ENCODE measurements at regions not wholly inside any gene's neighbourhood (a gene's known extent, or its start where the extent isn't known, plus 50 kb on each side); places are given as distances from the start of the nearest gene placed in this dataset.

- DNase-seq: no peak
Measured at GRCh38 chr2:128380961-128381938, 62.6 kb upstream of the HS6ST1 start.

- no peak for DNase-seq
Measured at GRCh38 chr2:128384446-128384845, 65.8 kb upstream of the HS6ST1 start.

GRCh38 chr2:128384956-128385355 lies 66.3 kb upstream of the HS6ST1 start:
- no peak for DNase-seq

- DNase-seq: no peak
Measured at GRCh38 chr2:128385365-128385764, 66.7 kb upstream of the HS6ST1 start.

- no peak for DNase-seq
Measured at GRCh38 chr2:128386066-128386465, 67.4 kb upstream of the HS6ST1 start.

GRCh38 chr2:128388499-128388941 lies 69.9 kb upstream of the HS6ST1 start:
- no peak for DNase-seq

- no peak for DNase-seq
Measured at GRCh38 chr2:128389388-128390086, 70.9 kb upstream of the HS6ST1 start.

- DNase-seq: no peak
Measured at GRCh38 chr2:128390256-128390990, 71.8 kb upstream of the HS6ST1 start.

GRCh38 chr2:128390991-128391630 lies 72.4 kb upstream of the HS6ST1 start:
- no peak for DNase-seq

- DNase-seq: no peak
Measured at GRCh38 chr2:128391679-128392078, 73.0 kb upstream of the HS6ST1 start.

- no peak for DNase-seq
Measured at GRCh38 chr2:128392207-128392606, 73.5 kb upstream of the HS6ST1 start.

GRCh38 chr2:128394007-128394730 lies 75.5 kb upstream of the HS6ST1 start:
- DNase-seq: no peak

- DNase-seq: no peak
Measured at GRCh38 chr2:128395196-128395595, 76.5 kb upstream of the HS6ST1 start.

GRCh38 chr2:128395640-128396499 lies 77.2 kb upstream of the HS6ST1 start:
- no peak for DNase-seq

- no peak for DNase-seq
Measured at GRCh38 chr2:128396500-128396891, 77.8 kb upstream of the HS6ST1 start.

- DNase-seq: no peak
Measured at GRCh38 chr2:128396946-128397345, 78.3 kb upstream of the HS6ST1 start.

GRCh38 chr2:128399256-128399655 lies 80.6 kb upstream of the HS6ST1 start:
- no peak for DNase-seq

- DNase-seq: no peak
Measured at GRCh38 chr2:128399690-128400291, 81.1 kb upstream of the HS6ST1 start.

GRCh38 chr2:128401680-128402079 lies 83.0 kb upstream of the HS6ST1 start:
- DNase-seq: no peak

GRCh38 chr2:128402911-128403670 lies 84.4 kb upstream of the HS6ST1 start:
- no peak for DNase-seq
